Calu3 (cell line): ENCODE measurements at regions not wholly inside any gene's neighbourhood (a gene's known extent, or its start where the extent isn't known, plus 50 kb on each side); places are given as distances from the start of the nearest gene placed in this dataset.
A peak's percentile ranks its signal among the peaks of the same experiment; 100 is the strongest.

ENCODE experiments used
- BruUV-seq: library from RNA; stranded (reverse); fragments of 400-500 nt; replicated peaks from 2 replicates; lab custom pipeline; 2021; lab: Mats Ljungman, UMichigan
- CTCF ChIA-PET: fragments of 300-600 bp; sonication (Branson Sonifier 250); formaldehyde crosslinking; loops from one replicate; lab custom pipeline; 2022; ENCODE audit warnings: antibody characterized with exemption; lab: Charles Lee
- DNase-seq: peaks from one replicate; pipeline ENCODE4 v3.0.0; 2022
- H3K27ac Mint-ChIP-seq: one replicate; pipeline ENCODE4 v1.8.0; 2022; ENCODE audit warnings: mixed read lengths; ENCODE audit not compliant: unreplicated experiment
- H3K27me3 Mint-ChIP-seq: one replicate; pipeline ENCODE4 v1.8.0; 2022; ENCODE audit warnings: mixed read lengths; ENCODE audit not compliant: unreplicated experiment
- H3K36me3 Mint-ChIP-seq: one replicate; pipeline ENCODE4 v1.8.0; 2022; ENCODE audit warnings: mild to moderate bottlenecking, moderate library complexity, mixed read lengths; ENCODE audit not compliant: insufficient read depth, unreplicated experiment
- H3K4me1 Mint-ChIP-seq: one replicate; pipeline ENCODE4 v1.8.0; 2022; ENCODE audit warnings: mild to moderate bottlenecking, low read depth, mixed read lengths; ENCODE audit not compliant: unreplicated experiment
- H3K4me3 Mint-ChIP-seq: one replicate; pipeline ENCODE4 v1.8.0; 2022; ENCODE audit warnings: mild to moderate bottlenecking, low read depth, moderate library complexity, mixed read lengths; ENCODE audit not compliant: unreplicated experiment
- H3K9me3 Mint-ChIP-seq: one replicate; pipeline ENCODE4 v1.8.0; 2022; ENCODE audit warnings: low read depth, mixed read lengths; ENCODE audit not compliant: unreplicated experiment
- intact Hi-C: fragments of 100-400 bp; cut with micrococcal nuclease; formaldehyde crosslinking; loops from one replicate; pipeline ENCODE4 v1.10.0; 2022; ENCODE audit not compliant: unreplicated experiment
- TF ChIP-seq, protein P1 (sequence below): fragments of 200-600 bp; IDR thresholded peaks from one replicate; pipeline ENCODE4 v1.8.0; 2022; ENCODE audit warnings: antibody characterized with exemption; ENCODE audit not compliant: unreplicated experiment

DNA sequence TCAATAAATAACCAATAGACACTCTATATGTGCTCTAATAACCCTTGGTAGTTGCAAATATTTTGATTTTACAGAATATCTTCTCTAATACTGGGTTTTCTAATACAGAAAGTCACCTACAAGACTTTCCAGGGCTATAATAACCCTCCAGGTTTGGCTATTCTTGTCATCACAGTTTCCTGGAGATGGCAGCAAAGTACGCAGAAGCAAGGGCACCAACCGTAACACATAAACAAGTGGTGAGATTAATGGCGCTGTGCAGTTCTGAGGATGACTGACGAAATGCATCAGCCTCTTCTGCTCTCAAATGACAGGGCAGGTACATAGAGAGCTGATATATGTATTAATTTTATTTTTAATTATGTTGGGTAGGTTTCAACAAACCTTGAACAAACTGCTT is 122.4 kb downstream of the C4orf33 start:
- Mint-ChIP-seq H3K9me3 (no peaks in the 10 kb centered on the region), H3K4me3 (no peak overlapping the region), H3K4me1 (no peaks in the 10 kb centered on the region), H3K27ac (no peak overlapping the region), H3K36me3 (no peaks in the 10 kb centered on the region), H3K27me3 (no peaks in the 10 kb centered on the region)
- peak; percentile 24 for DNase-seq
- TF ChIP-seq, protein P1, sequence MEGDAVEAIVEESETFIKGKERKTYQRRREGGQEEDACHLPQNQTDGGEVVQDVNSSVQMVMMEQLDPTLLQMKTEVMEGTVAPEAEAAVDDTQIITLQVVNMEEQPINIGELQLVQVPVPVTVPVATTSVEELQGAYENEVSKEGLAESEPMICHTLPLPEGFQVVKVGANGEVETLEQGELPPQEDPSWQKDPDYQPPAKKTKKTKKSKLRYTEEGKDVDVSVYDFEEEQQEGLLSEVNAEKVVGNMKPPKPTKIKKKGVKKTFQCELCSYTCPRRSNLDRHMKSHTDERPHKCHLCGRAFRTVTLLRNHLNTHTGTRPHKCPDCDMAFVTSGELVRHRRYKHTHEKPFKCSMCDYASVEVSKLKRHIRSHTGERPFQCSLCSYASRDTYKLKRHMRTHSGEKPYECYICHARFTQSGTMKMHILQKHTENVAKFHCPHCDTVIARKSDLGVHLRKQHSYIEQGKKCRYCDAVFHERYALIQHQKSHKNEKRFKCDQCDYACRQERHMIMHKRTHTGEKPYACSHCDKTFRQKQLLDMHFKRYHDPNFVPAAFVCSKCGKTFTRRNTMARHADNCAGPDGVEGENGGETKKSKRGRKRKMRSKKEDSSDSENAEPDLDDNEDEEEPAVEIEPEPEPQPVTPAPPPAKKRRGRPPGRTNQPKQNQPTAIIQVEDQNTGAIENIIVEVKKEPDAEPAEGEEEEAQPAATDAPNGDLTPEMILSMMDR = no peak
- no TSS peak for BruUV-seq
- intact Hi-C loops = loop anchor here (1.0 to 2.0 kb wide), 3 partner anchors 124 to 422 kb away; no protein-coding TSS in a partner anchor
- CTCF ChIA-PET = no interaction called here

DNA sequence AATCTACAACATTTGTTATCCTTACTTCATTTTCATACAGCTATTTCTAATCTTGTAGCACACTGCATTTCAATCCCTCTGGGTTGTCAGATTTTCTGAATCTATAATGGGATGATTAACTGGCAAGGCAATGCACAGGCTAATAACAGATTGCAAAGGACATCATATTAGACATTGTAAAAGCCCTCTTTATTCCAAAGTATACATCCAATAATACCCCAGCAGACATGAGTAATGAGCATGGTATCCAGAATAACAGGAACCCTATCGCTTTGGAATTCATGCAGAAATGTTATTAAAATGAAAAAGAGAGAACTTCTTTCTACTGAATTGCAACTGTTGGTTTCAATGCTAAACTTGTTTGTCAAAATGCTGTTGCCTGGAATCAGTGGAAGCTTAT is 122.9 kb downstream of the C4orf33 start:
- H3K27ac Mint-ChIP-seq = no peak overlapping the region
- intact Hi-C loops = loop anchor here (1.0 to 2.0 kb wide), 3 partner anchors 124 to 422 kb away; no protein-coding TSS in a partner anchor
- BruUV-seq = no TSS peak
- CTCF ChIA-PET = no interaction called here
- no peaks in the 10 kb centered on the region for H3K9me3 Mint-ChIP-seq
- TF ChIP-seq, protein P1 = no peak
- H3K4me3 Mint-ChIP-seq = no peak overlapping the region
- no peaks in the 10 kb centered on the region for H3K36me3 Mint-ChIP-seq
- no peaks in the 10 kb centered on the region for H3K4me1 Mint-ChIP-seq
- H3K27me3 Mint-ChIP-seq = no peaks in the 10 kb centered on the region
- no peak for DNase-seq

DNA sequence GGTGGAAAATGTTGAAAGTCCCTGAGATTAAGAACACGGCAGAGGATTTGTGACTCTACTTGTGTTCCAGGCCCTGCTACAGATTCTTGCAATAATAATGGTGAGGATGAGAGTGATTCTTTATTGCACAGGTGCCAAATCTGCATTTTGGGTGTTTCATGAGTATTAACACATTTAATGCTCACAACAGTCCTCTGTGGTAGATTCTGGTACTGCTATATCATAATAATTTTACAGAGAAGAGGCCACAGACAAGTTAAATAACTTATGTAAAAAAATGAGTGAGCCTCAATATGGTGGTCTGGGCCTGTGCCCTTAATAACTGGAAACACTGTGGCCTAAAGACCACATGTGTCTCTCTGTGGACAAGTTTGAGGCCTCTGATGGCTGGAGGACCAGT is 124.3 kb downstream of the C4orf33 start:
- TF ChIP-seq, protein P1 = no peak

DNA sequence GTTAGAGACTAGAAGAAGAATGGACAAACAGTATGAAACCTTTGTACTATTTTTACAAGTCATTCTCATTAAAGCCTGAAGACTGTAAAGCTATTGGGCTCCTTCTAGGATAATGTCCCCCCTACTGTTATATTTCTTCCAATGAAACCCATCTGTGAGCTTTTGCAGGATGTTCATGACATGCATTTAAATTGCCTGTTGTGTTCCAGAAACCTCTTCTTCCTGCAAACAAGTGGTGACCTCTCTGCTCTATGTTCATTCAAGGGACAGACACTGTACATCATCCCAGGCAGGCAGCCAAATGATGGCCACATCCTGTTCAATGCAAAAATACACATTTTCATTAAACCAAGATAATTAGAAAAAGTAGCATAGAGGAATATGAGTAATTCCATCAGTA is 128.0 kb downstream of the C4orf33 start:
- Mint-ChIP-seq H3K9me3 (no peaks in the 10 kb centered on the region), H3K27me3 (no peaks in the 10 kb centered on the region), H3K36me3 (no peaks in the 10 kb centered on the region), H3K4me3 (no peak overlapping the region), H3K4me1 (no peaks in the 10 kb centered on the region), H3K27ac (no peak overlapping the region)
- TF ChIP-seq, protein P1 = no peak
- intact Hi-C loops = no loop called here
- BruUV-seq = no TSS peak
- no peak for DNase-seq
- CTCF ChIA-PET = no interaction called here

More for the DNA sequence above, 124.3 kb downstream of the C4orf33 start:
- H3K9me3 Mint-ChIP-seq = no peaks in the 10 kb centered on the region
- H3K27me3 Mint-ChIP-seq = no peaks in the 10 kb centered on the region
- BruUV-seq = no TSS peak
- CTCF ChIA-PET = no interaction called here
- no peak for DNase-seq
- H3K36me3 Mint-ChIP-seq = no peaks in the 10 kb centered on the region
- H3K4me1 Mint-ChIP-seq = no peaks in the 10 kb centered on the region
- intact Hi-C loops = no loop called here
- no peak overlapping the region for H3K27ac Mint-ChIP-seq
- no peak overlapping the region for H3K4me3 Mint-ChIP-seq
